HL-60/S4 (cell line): ENCODE measurements at regions not wholly inside any gene's neighbourhood (a gene's known extent, or its start where the extent isn't known, plus 50 kb on each side); places are given as distances from the start of the nearest gene placed in this dataset.
"Not testable (repeated sequence)": the region's sequence is repeated elsewhere in the genome, so short reads cannot be mapped to it uniquely, and the experiment has no call there.

ENCODE experiments used
- in situ Hi-C: fragments of 300-500 bp; cut with MboI; formaldehyde crosslinking; loops from 2 replicates; pipeline ENCODE4 v1.14.3; 2022; ENCODE audit warnings: low sequenced_read_pairs

DNA sequence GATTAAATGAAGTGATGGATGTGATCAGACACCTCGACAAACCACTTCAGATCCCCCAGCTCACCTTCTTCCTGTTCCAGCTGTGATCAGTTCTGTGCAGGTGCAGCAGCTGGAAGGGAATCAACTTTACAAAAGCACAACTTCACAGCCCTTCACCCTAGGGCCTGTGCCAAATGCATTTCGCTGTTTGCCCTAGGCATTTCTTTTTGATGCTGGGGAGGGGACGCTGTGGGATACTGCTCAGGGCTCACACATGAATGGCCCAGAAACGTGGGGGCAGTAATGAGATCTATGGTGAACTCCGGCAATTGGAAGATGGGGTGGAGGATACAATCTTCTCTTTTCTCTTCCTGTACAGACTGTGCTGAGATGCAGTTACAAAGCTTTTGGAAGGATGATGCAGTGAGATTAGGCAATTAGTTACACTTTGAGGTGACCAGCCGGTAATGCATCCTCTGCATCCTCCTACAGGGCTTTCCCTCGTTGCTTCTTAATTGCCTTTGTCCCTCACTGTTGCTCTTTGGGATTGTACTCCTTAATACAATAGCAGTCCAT lies 215.1 kb upstream of the PITX2 start:
- in situ Hi-C loops, result no loop called here

DNA sequence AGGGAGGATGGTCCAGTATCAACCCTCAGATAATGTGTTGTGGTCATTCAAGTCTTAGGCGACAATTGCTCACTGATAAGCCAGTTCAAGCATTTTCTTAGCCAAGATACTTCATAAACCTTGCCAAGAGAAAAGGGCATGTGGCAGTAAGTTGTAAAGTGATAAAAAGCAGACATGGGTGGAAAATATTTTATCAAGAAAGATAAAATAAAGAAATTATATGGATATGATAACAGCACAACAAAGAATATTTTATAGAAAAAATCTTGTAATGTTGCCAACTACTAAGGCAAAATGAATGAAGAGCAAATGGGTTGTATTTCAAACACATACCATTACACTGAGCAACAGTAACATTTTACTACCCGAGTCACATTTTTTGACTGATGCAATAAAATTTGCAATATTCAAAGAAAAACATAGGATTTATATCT lies 217.4 kb upstream of the PITX2 start:
- in situ Hi-C loops, result no loop called here

DNA sequence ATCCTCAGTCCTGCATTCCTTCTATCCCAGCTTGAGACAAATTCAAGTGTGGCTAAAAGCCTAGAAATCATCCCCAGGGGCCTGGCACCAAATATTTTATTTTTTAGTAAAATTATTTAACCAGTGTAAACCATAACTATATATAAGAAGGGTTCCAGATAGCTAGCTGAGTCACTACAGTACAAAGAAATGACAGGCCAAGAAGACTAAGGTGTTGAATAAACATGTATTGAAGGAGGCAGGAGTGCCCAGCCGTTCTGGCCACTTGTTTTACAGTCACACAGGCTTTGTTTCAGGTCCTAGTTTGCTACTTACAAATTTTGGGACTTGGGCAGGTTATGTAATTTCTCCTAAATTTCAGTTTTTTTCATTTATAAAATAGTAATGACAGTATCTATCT lies 225.9 kb upstream of the PITX2 start:
- in situ Hi-C loops, result no loop called here

GRCh38 chr4:110849461-110849860 lies 226.6 kb upstream of the PITX2 start:
- in situ Hi-C loops, result no loop called here

GRCh38 chr4:110850461-110851442 lies 227.9 kb upstream of the PITX2 start:
- in situ Hi-C loops, result no loop called here

GRCh38 chr4:110851989-110852388 lies 229.1 kb upstream of the PITX2 start:
- in situ Hi-C loops, result no loop called here

DNA sequence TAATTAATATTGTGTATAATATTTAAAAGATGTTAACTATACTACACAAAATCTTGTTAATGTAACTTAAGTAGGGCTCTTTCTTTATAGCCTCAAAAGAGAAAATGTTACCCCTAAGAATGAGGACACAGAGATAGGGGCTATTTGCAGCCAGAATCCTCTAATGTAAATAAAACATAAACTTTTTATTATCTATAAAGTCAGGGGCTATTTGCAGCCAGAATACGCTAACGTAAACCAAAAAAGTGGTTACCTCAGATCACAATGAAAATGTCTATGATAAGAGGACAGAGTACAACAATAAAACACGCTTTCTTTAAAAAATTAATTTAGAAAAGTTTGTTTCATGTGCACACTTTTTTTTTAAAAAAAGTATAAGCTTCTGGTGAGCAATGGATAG lies 229.9 kb upstream of the PITX2 start:
- in situ Hi-C loops, result no loop called here

DNA sequence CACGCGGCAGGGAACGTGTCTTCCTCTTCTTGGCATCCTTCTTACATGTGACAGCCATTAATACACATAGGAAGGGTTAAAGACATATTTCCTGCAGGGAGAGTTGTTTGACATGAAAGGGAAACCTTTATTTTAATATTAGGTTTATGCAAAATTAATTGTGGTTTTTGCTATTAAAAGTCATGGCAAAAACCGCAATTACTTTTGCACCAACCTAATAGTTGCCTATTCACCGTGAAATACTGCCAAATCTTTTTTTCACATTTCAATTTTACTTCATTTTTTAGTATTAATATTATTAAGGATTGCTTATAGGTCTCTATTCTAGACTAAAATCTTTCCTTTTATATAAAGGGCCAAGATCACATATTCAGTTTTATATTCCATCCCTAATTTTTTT lies 230.4 kb upstream of the PITX2 start:
- in situ Hi-C loops, result no loop called here

- in situ Hi-C loops, result no loop called here
These were observed 231.3 kb upstream of the PITX2 start for GRCh38 chr4:110854021-110854678.

DNA sequence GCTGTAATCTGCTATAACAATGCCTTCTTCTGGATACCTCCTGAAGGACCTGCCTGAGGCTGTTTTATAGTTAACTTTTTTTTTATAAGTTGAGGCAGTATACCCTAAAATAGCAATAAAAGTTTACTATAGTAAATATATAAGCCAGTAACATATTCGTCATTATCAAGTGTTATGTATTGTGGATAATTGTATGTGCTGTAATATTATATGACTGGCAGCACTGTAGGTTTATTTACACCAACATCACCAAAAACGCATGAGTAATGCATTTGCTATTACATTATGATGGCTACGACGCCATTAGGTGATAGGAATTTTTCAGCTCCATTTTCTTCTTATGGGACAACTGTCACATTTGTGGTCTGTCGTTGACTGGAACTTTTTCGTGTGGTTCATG lies 237.2 kb upstream of the PITX2 start:
- in situ Hi-C loops, result no loop called here

DNA sequence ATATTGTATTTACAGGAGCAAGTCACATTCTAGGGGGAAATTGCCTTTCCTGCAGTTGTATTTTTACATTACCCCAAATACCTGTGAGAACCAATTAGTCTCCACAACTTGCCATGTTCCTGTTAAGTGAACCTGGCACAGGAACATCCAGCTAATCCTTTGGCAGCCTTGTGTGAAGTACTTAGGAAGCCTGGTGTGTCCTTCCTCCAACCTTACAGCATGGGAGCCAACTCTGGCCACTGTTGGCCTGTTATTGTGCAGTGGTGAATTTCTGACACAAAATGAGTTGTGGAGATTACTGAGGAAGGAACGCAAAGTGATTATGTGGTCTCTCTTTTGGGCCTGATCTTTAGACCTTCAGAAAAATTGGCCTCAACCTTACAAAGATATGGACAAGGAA lies 238.0 kb upstream of the PITX2 start:
- in situ Hi-C loops, result no loop called here

DNA sequence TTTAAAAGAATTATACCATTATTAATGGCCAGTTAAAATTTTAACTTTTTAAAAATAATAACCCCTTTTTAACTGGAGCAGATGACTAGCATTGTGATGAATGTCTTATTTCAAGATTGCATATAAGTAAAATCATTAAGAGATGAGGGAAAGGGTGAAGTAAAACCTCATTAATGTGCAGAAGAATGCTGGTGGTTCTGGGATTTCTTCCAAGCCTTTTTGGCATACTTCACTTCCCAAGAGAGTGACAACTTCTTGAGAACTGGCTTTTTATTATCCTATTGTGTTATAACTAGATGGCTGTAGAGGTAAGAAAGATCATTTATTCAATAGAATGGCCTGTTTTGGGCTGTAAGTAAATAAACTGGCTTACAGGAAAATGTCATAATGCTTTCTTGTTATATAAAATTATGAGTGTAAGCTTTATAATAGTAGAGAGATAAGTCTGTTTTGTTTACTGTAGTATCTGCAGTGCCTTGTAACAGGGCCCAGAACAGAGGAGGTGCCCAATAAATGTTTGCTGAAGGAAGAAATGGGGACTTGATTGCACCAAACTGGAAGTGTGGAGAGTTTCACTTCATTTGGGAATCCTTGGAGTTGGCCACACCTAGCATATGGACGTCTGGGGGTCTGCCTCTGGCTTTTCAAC lies 242.9 kb upstream of the PITX2 start:
- in situ Hi-C loops, result no loop called here

GRCh38 chr4:110867251-110867960 lies 244.5 kb upstream of the PITX2 start:
- in situ Hi-C loops, result no loop called here

DNA sequence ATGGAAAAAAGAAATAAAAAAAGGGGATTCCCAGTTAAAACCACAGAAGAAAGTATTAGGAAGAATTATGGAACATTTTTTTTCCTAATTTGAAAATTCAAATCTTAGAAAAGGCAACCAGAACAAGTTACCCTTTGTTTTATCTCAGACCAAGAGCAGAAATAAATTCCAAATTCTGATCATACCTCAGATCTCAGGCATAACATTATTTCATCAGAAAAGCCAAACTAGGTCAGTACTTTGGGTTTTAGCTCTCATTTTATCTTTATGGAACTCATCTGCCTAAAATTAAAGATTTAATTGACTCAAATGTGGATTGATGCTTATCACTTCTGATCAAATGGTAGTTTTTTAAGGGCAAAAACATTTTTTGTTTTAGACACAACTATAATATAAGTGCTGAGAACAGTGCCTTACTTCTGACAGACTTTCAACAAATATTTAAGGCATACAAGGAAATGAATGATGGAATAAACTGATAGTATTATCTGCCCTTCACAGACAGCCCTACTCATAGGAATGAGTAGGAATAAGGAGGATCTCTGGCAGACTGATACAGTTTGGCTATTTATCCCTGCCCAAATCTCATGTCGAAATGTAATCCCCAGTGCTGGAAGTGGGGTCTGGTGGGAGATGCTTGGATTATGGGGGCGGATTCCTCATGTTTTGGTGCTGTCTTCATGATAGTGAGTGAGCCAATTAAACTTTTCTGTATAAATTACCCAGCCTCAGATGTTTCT lies 245.3 kb upstream of the PITX2 start:
- in situ Hi-C loops, result no loop called here

DNA sequence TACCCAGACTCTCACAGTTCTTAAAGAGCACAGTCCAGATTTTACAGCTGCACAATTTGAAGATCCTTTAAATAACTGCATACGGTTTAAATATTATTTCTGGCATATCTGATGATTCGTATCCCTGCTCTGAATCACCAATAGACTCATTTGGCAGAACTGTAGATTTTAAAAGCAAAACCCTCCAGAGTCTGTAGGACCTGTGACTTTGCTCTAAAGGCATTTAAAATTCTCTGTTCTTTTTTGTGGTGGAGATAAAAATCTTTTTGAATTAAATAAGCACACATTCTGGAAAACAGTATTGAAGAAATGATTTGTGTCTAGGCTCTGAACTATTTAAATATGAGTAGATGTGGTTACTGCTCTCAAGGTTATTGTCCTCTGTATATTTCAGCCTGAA lies 246.2 kb upstream of the PITX2 start:
- in situ Hi-C loops, result no loop called here

- in situ Hi-C loops, result no loop called here
These were observed 247.1 kb upstream of the PITX2 start for GRCh38 chr4:110869862-110870572.

DNA sequence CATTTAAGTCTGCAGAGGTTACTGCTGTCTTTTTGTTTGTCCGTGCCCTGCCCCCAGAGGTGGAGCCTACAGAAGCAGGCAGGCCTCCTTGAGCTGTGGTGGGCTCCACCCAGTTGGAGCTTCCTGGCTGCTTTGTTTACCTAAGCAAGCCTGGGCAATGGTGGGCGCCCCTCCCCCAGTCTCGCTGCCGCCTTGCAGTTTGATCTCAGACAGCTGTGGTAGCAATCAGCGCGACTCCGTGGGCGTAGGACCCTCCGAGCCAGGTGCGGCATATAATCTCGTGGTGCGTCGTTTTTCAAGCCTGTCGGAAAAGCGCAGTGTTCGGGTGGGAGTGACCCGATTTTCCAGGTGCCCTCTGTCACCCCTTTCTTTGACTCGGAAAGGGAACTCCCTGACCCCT lies 253.3 kb upstream of the PITX2 start:
- in situ Hi-C loops, result not testable (repeated sequence)

DNA sequence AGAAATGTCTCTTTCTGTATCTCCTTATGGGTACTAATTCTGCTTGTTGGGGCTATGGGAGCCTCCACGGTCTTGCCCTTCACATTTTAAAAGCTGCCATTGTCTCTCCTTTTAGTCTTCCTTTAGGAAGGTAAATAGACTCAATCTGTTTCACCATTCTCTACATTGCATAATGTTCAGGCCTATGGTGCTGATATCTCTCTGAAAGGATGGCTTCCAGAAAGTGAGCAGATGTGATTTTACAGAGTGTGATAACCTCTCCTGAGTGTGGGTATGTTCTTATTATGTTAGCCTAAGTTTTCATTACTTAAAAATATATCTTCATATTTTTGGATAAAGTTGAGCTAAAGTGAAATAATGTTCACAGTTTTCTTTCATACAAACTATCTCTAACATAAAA lies 254.0 kb upstream of the PITX2 start:
- in situ Hi-C loops, result no loop called here

- in situ Hi-C loops, result no loop called here
These were observed 255.0 kb upstream of the PITX2 start for GRCh38 chr4:110877778-110878370.
